NCI-H1694 (cell line): ENCODE measurements at regions not wholly inside any gene's neighbourhood (a gene's known extent, or its start where the extent isn't known, plus 50 kb on each side); places are given as distances from the start of the nearest gene placed in this dataset.
"Not testable (repeated sequence)": the region's sequence is repeated elsewhere in the genome, so short reads cannot be mapped to it uniquely, and the experiment has no call there.

Experiments used
- DNase-seq: peaks from one replicate; lab custom pipeline; 2025; lab: John Stamatoyannopoulos, UW

GRCh38 chr15:44849701-44850403 is 106.6 kb upstream of the TERB2 start:
- not testable (repeated sequence) for DNase-seq

- DNase-seq, result peak; percentile 12
Observed at GRCh38 chr15:44853304-44853950, 103.1 kb upstream of the TERB2 start.

GRCh38 chr15:44854696-44855095 is 101.8 kb upstream of the TERB2 start:
- DNase-seq, result not testable (repeated sequence)

- not testable (repeated sequence) for DNase-seq
Observed at GRCh38 chr15:44856284-44856683, 100.2 kb upstream of the TERB2 start.

- DNase-seq, result not testable (repeated sequence)
Observed at GRCh38 chr15:44857164-44857710, 99.2 kb upstream of the TERB2 start.

GRCh38 chr15:44859088-44859487 is 97.4 kb upstream of the TERB2 start:
- DNase-seq, result not testable (repeated sequence)

GRCh38 chr15:44860168-44860567 is 96.3 kb upstream of the TERB2 start:
- DNase-seq, result not testable (repeated sequence)

- no peak for DNase-seq
Observed at GRCh38 chr15:44861439-44861910, 95.0 kb upstream of the TERB2 start.

GRCh38 chr15:44861917-44862316 is 94.6 kb upstream of the TERB2 start:
- DNase-seq, result no peak

- DNase-seq, result not testable (repeated sequence)
Observed at GRCh38 chr15:44862866-44863265, 93.6 kb upstream of the TERB2 start.

GRCh38 chr15:44868100-44868499 is 88.4 kb upstream of the TERB2 start:
- not testable (repeated sequence) for DNase-seq

- DNase-seq, result not testable (repeated sequence)
Observed at GRCh38 chr15:44870125-44870524, 86.4 kb upstream of the TERB2 start.

GRCh38 chr15:44873103-44873502 is 83.4 kb upstream of the TERB2 start:
- DNase-seq, result no peak

GRCh38 chr15:44879066-44879465 is 77.4 kb upstream of the TERB2 start:
- no peak for DNase-seq

GRCh38 chr15:44882499-44882968 is 74.0 kb upstream of the TERB2 start:
- DNase-seq, result no peak

- DNase-seq, result no peak
Observed at GRCh38 chr15:44883199-44883877, 73.1 kb upstream of the TERB2 start.

- DNase-seq, result not testable (repeated sequence)
Observed at GRCh38 chr15:44898890-44899651, 57.4 kb upstream of the TERB2 start.

- not testable (repeated sequence) for DNase-seq
Observed at GRCh38 chr15:44899775-44900174, 56.7 kb upstream of the TERB2 start.

- DNase-seq, result not testable (repeated sequence)
Observed at GRCh38 chr15:44900796-44901195, 55.7 kb upstream of the TERB2 start.

- not testable (repeated sequence) for DNase-seq
Observed at GRCh38 chr15:44903281-44903680, 53.2 kb upstream of the TERB2 start.

- not testable (repeated sequence) for DNase-seq
Observed at GRCh38 chr15:44904651-44905340, 51.7 kb upstream of the TERB2 start.
